Mesendoderm (in vitro differentiated cells): ENCODE measurements at regions not wholly inside any gene's neighbourhood (a gene's known extent, or its start where the extent isn't known, plus 50 kb on each side); places are given as distances from the start of the nearest gene placed in this dataset.

ENCODE experiments used
- DNase-seq: peaks from one replicate; pipeline ENCODE4 v3.0.0; 2013
- H2AK5ac ChIP-seq: 2 replicates; pipeline ENCODE4 v1.6.1; 2013; ENCODE audit warnings: low read length, inconsistent platforms
- H2BK120ac ChIP-seq: 2 replicates; pipeline ENCODE4 v1.6.1; 2013; ENCODE audit warnings: low read depth, mild to moderate bottlenecking, low read length, moderate library complexity, mixed read lengths
- H2BK15ac ChIP-seq: replicated peaks from 2 replicates; pipeline ENCODE4 v1.6.1; 2013; ENCODE audit warnings: low read depth, mild to moderate bottlenecking, moderate library complexity
- H2BK5ac ChIP-seq: 2 replicates; pipeline ENCODE4 v1.6.1; 2013; ENCODE audit warnings: low read length, inconsistent platforms
- H3K18ac ChIP-seq: 2 replicates; pipeline ENCODE4 v1.6.1; 2013; ENCODE audit warnings: mild to moderate bottlenecking, low read length, mixed read lengths
- H3K23ac ChIP-seq: one replicate; pipeline ENCODE4 v1.6.1; 2013; ENCODE audit warnings: low read length
- H3K27ac ChIP-seq: 2 replicates; pipeline ENCODE4 v1.5.1; 2013; ENCODE audit warnings: low read depth, mild to moderate bottlenecking, inconsistent platforms, low read length, moderate library complexity
- H3K27me3 ChIP-seq: 2 replicates; pipeline ENCODE4 v1.6.1; 2013; ENCODE audit warnings: low read length, control low read depth, mild to moderate bottlenecking, inconsistent platforms; ENCODE audit not compliant: insufficient read depth, poor library complexity
- H3K36me3 ChIP-seq: 2 replicates; pipeline ENCODE4 v1.6.1; 2013; ENCODE audit warnings: low read length, inconsistent platforms; ENCODE audit not compliant: control insufficient read depth, insufficient read depth
- H3K4ac ChIP-seq: one replicate; pipeline ENCODE4 v1.6.1; 2013; ENCODE audit warnings: low read depth, mild to moderate bottlenecking, low read length, moderate library complexity
- H3K4me1 ChIP-seq: 2 replicates; pipeline ENCODE4 v1.6.1; 2013; ENCODE audit warnings: low read depth, low read length, inconsistent platforms; ENCODE audit not compliant: control insufficient read depth
- H3K4me2 ChIP-seq: 2 replicates; pipeline ENCODE4 v1.6.1; 2013; ENCODE audit warnings: low read length
- H3K4me3 ChIP-seq: 2 replicates; pipeline ENCODE4 v1.5.1; 2013; ENCODE audit warnings: mild to moderate bottlenecking, low read length
- H3K56ac ChIP-seq: one replicate; pipeline ENCODE4 v1.6.1; 2013; ENCODE audit warnings: low read length
- H3K79me1 ChIP-seq: 2 replicates; pipeline ENCODE4 v1.6.1; 2013; ENCODE audit warnings: low read length, inconsistent platforms
- H3K79me2 ChIP-seq: 2 replicates; pipeline ENCODE4 v1.6.1; 2013; ENCODE audit warnings: mild to moderate bottlenecking, low read length; ENCODE audit not compliant: control insufficient read depth, insufficient read depth
- H3K9ac ChIP-seq: 2 replicates; pipeline ENCODE4 v1.6.1; 2013; ENCODE audit warnings: low read length, inconsistent platforms
- H4K5ac ChIP-seq: one replicate; pipeline ENCODE4 v1.6.1; 2013; ENCODE audit warnings: low read length
- H4K8ac ChIP-seq: one replicate; pipeline ENCODE4 v1.6.1; 2013; ENCODE audit warnings: low read depth, mild to moderate bottlenecking, control low read depth, low read length, moderate library complexity
- WGBS: extraction: QIAGEN DNeasy Blood & Tissue Kit; methylation state at CpG from one replicate; pipeline ENCODE4 v1.1.7; 2013; ENCODE audit warnings: low lambda C conversion rate, missing lambda C conversion rate; ENCODE audit not compliant: insufficient coverage; ENCODE audit errors: extremely low coverage; 5-methylcytosine and 5-hydroxymethylcytosine counted together

GRCh38 chr15:36484038-36484778 is 95.2 kb upstream of the CDIN1 start:
- H2BK120ac ChIP-seq, result no peak overlapping the region
- no peaks in the 10 kb centered on the region for H3K36me3 ChIP-seq
- H2BK5ac ChIP-seq, result no peak overlapping the region
- no peak overlapping the region for H3K27ac ChIP-seq
- H3K79me2 ChIP-seq, result no peaks in the 10 kb centered on the region
- WGBS, result no CpG with 5 or more reads among the region's 2 CpGs
- no peak overlapping the region for H3K4ac ChIP-seq
- no peak overlapping the region for H3K9ac ChIP-seq
- no peak for DNase-seq
- H4K8ac ChIP-seq, result no peak overlapping the region
- H3K27me3 ChIP-seq, result no peaks in the 10 kb centered on the region
- H3K23ac ChIP-seq, result no peak overlapping the region
- no peak overlapping the region for H3K56ac ChIP-seq
- H3K4me3 ChIP-seq, result no peak overlapping the region
- no peak overlapping the region for H2AK5ac ChIP-seq
- no peaks in the 10 kb centered on the region for H3K79me1 ChIP-seq
- H3K4me1 ChIP-seq, result no peaks in the 10 kb centered on the region
- H2BK15ac ChIP-seq, result no peak overlapping the region
- H4K5ac ChIP-seq, result no peak overlapping the region
- H3K18ac ChIP-seq, result no peak overlapping the region
- no peak overlapping the region for H3K4me2 ChIP-seq

DNA sequence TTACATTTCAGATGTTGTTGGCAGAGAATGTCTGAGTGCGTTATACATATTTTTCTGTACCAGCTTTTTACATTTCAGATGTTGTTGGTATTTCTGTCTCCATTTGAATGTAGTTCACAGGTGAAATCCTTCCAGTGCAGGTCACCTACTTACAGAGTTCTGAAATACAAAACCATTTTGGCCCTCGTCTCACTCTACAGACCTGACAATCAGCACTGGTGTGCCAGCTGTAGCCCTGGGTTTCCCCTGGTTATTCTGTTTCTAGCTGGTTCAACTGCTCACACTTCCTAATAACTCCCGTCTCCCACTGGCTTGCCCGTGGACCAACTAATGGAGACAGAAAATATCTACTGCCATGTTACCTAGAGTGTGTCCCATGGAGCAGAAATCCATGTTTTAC is 87.5 kb upstream of the CDIN1 start:
- Histone ChIP-seq H2BK15ac (no peak overlapping the region), H4K8ac (no peak overlapping the region), H3K27ac (no peak overlapping the region), H3K4me2 (no peak overlapping the region), H2BK5ac (no peak overlapping the region), H3K4me1 (no peaks in the 10 kb centered on the region), H3K56ac (no peak overlapping the region), H3K27me3 (no peaks in the 10 kb centered on the region), H3K79me1 (no peaks in the 10 kb centered on the region), H3K4ac (no peak overlapping the region), H3K36me3 (no peaks in the 10 kb centered on the region), H2BK120ac (no peak overlapping the region), H3K18ac (no peak overlapping the region), H4K5ac (no peak overlapping the region), H3K9ac (no peak overlapping the region), H3K4me3 (no peak overlapping the region), H3K79me2 (no peaks in the 10 kb centered on the region), H2AK5ac (no peak overlapping the region), H3K23ac (no peak overlapping the region)
- DNase-seq, result no peak
- no CpG with 5 or more reads among the region's 4 CpGs for WGBS

- WGBS, result no CpG with 5 or more reads among the region's 9 CpGs
Measured at GRCh38 chr15:36495456-36495991, 83.9 kb upstream of the CDIN1 start.

DNA sequence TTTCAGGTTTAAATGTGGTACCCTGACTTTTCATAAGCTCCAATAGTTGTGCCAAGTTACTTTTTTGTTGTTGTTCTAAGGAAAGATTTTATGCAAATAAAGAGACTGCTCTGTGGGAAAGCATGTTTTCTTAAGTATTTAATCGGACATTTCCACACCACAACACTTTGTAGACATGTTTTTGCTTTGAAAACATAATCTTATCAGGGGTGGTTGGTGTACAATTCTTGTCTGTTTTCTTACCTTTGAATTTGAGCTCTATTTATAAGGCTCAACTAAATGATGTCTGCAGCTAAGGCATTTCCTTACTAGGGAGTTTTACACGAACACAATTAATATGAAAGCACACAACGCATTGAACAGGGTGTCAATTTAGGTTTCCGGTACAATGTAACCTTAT is 81.5 kb upstream of the CDIN1 start:
- H3K4me2 ChIP-seq, result no peak overlapping the region
- H2BK120ac ChIP-seq, result no peak overlapping the region
- no peak overlapping the region for H3K23ac ChIP-seq
- H2BK5ac ChIP-seq, result no peak overlapping the region
- no peak overlapping the region for H2AK5ac ChIP-seq
- H3K27ac ChIP-seq, result no peak overlapping the region
- no peaks in the 10 kb centered on the region for H3K27me3 ChIP-seq
- no peaks in the 10 kb centered on the region for H3K79me2 ChIP-seq
- no peak overlapping the region for H3K18ac ChIP-seq
- H2BK15ac ChIP-seq, result no peak overlapping the region
- no peaks in the 10 kb centered on the region for H3K79me1 ChIP-seq
- H3K4ac ChIP-seq, result no peak overlapping the region
- no peak overlapping the region for H3K4me3 ChIP-seq
- H3K36me3 ChIP-seq, result no peaks in the 10 kb centered on the region
- H3K9ac ChIP-seq, result no peak overlapping the region
- no peak for DNase-seq
- no peak overlapping the region for H4K5ac ChIP-seq
- H3K56ac ChIP-seq, result no peak overlapping the region
- H4K8ac ChIP-seq, result no peak overlapping the region
- no peaks in the 10 kb centered on the region for H3K4me1 ChIP-seq
- no CpG with 5 or more reads among the region's 4 CpGs for WGBS

More at GRCh38 chr15:36495456-36495991, 83.9 kb upstream of the CDIN1 start:
- Histone ChIP-seq H3K56ac (no peak overlapping the region), H2BK5ac (no peak overlapping the region), H4K8ac (no peak overlapping the region), H4K5ac (no peak overlapping the region), H3K4me2 (no peak overlapping the region), H3K4me3 (no peak overlapping the region), H3K4ac (no peak overlapping the region), H3K36me3 (no peaks in the 10 kb centered on the region), H3K79me2 (no peaks in the 10 kb centered on the region), H2AK5ac (no peak overlapping the region), H3K27me3 (no peaks in the 10 kb centered on the region), H3K79me1 (no peaks in the 10 kb centered on the region), H3K27ac (no peak overlapping the region), H2BK120ac (no peak overlapping the region), H3K18ac (no peak overlapping the region), H3K23ac (no peak overlapping the region), H3K4me1 (no peaks in the 10 kb centered on the region), H2BK15ac (no peak overlapping the region), H3K9ac (no peak overlapping the region)
- no peak for DNase-seq

- no peaks in the 10 kb centered on the region for H3K36me3 ChIP-seq
- no peak overlapping the region for H3K23ac ChIP-seq
- no peaks in the 10 kb centered on the region for H3K79me2 ChIP-seq
- DNase-seq, result no peak
- H4K8ac ChIP-seq, result no peak overlapping the region
- no peak overlapping the region for H2BK120ac ChIP-seq
- H2AK5ac ChIP-seq, result no peak overlapping the region
- H4K5ac ChIP-seq, result no peak overlapping the region
- WGBS, result no CpG with 5 or more reads among the region's 4 CpGs
- no peak overlapping the region for H3K56ac ChIP-seq
- H2BK5ac ChIP-seq, result no peak overlapping the region
- H3K4me1 ChIP-seq, result no peaks in the 10 kb centered on the region
- no peak overlapping the region for H3K4me2 ChIP-seq
- no peak overlapping the region for H3K4ac ChIP-seq
- no peak overlapping the region for H3K4me3 ChIP-seq
- H3K27ac ChIP-seq, result no peak overlapping the region
- no peak overlapping the region for H2BK15ac ChIP-seq
- no peaks in the 10 kb centered on the region for H3K79me1 ChIP-seq
- no peak overlapping the region for H3K18ac ChIP-seq
- no peak overlapping the region for H3K9ac ChIP-seq
- H3K27me3 ChIP-seq, result no peaks in the 10 kb centered on the region
Measured at GRCh38 chr15:36498401-36498800, 81.0 kb upstream of the CDIN1 start.

GRCh38 chr15:36498916-36499315 is 80.5 kb upstream of the CDIN1 start:
- Histone ChIP-seq H3K4me3 (no peak overlapping the region), H3K79me2 (no peaks in the 10 kb centered on the region), H3K27ac (no peak overlapping the region), H3K4ac (no peak overlapping the region), H3K36me3 (no peaks in the 10 kb centered on the region), H2BK120ac (no peak overlapping the region), H3K9ac (no peak overlapping the region), H3K18ac (no peak overlapping the region), H2AK5ac (no peak overlapping the region), H4K5ac (no peak overlapping the region), H3K56ac (no peak overlapping the region), H2BK5ac (no peak overlapping the region), H3K4me2 (no peak overlapping the region), H2BK15ac (no peak overlapping the region), H3K23ac (no peak overlapping the region), H3K79me1 (no peaks in the 10 kb centered on the region), H3K27me3 (no peaks in the 10 kb centered on the region), H3K4me1 (no peaks in the 10 kb centered on the region), H4K8ac (no peak overlapping the region)
- WGBS, result no CpG with 5 or more reads among the region's 2 CpGs
- no peak for DNase-seq
